ENCODE measurements at regions not wholly inside any gene's neighbourhood (a gene's known extent, or its start where the extent isn't known, plus 50 kb on each side); places are given as distances from the start of the nearest gene placed in this dataset.

GRCh38 chr6:74368746-74369145 is 672.7 kb downstream of the CD109 start:
- H3K27me3 ChIP-seq (replicated peaks; ENCODE audit: insufficient read depth): no peaks in the 10 kb centered on the region
- no peaks in the 10 kb centered on the region for H3K4me1 ChIP-seq (replicated peaks)
- no peaks in the 10 kb centered on the region for H3K36me3 ChIP-seq
- no peak for TF ChIP-seq POLR2A (IDR thresholded peaks at IDR 0.05)
- TF ChIP-seq, protein P1, sequence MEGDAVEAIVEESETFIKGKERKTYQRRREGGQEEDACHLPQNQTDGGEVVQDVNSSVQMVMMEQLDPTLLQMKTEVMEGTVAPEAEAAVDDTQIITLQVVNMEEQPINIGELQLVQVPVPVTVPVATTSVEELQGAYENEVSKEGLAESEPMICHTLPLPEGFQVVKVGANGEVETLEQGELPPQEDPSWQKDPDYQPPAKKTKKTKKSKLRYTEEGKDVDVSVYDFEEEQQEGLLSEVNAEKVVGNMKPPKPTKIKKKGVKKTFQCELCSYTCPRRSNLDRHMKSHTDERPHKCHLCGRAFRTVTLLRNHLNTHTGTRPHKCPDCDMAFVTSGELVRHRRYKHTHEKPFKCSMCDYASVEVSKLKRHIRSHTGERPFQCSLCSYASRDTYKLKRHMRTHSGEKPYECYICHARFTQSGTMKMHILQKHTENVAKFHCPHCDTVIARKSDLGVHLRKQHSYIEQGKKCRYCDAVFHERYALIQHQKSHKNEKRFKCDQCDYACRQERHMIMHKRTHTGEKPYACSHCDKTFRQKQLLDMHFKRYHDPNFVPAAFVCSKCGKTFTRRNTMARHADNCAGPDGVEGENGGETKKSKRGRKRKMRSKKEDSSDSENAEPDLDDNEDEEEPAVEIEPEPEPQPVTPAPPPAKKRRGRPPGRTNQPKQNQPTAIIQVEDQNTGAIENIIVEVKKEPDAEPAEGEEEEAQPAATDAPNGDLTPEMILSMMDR (IDR thresholded peaks at IDR 0.05): no peak
- no peak for TF ChIP-seq POLR2AphosphoS5 (IDR thresholded peaks at IDR 0.05)
- WGBS: 100% methylated on average over 2 of the region's 2 CpGs
- no peak overlapping the region for H3K27ac ChIP-seq
- H3K9me3 ChIP-seq: no peaks in the 10 kb centered on the region
- H3K4me3 ChIP-seq: no peak overlapping the region
- no peak for DNase-seq (ENCODE audit: low spot score)
- intact Hi-C loops (cut with DNase I): no loop called here

GRCh38 chr6:74366634-74367033 is 670.6 kb downstream of the CD109 start:
- intact Hi-C loops (cut with DNase I): no loop called here
- H3K27me3 ChIP-seq (replicated peaks; ENCODE audit: insufficient read depth): no peaks in the 10 kb centered on the region
- H3K4me1 ChIP-seq (replicated peaks): no peaks in the 10 kb centered on the region
- H3K4me3 ChIP-seq: no peak overlapping the region
- H3K9me3 ChIP-seq: no peaks in the 10 kb centered on the region
- H3K36me3 ChIP-seq: no peaks in the 10 kb centered on the region
- no peak for TF ChIP-seq POLR2AphosphoS5 (IDR thresholded peaks at IDR 0.05)
- TF ChIP-seq, protein P1 (IDR thresholded peaks at IDR 0.05): no peak
- TF ChIP-seq POLR2A (IDR thresholded peaks at IDR 0.05): no peak
- DNase-seq (ENCODE audit: low spot score): no peak
- H3K27ac ChIP-seq: no peak overlapping the region
- 94% methylated on average over 1 of the region's 1 CpG for WGBS

- WGBS: 78% methylated on average over 1 of the region's 1 CpG
- intact Hi-C loops (cut with DNase I): no loop called here
- TF ChIP-seq POLR2A (IDR thresholded peaks at IDR 0.05): no peak
- TF ChIP-seq, protein P1 (IDR thresholded peaks at IDR 0.05): no peak
- no peak for TF ChIP-seq POLR2AphosphoS5 (IDR thresholded peaks at IDR 0.05)
These were observed 666.4 kb downstream of the CD109 start for GRCh38 chr6:74362391-74362790.

GRCh38 chr6:74357321-74357720 is 661.3 kb downstream of the CD109 start:
- Histone ChIP-seq H3K4me3 (no peak overlapping the region), H3K4me1 (replicated peaks) (no peaks in the 10 kb centered on the region), H3K9me3 (no peaks in the 10 kb centered on the region), H3K36me3 (no peaks in the 10 kb centered on the region), H3K27me3 (replicated peaks; ENCODE audit: insufficient read depth) (no peaks in the 10 kb centered on the region), H3K27ac (no peak overlapping the region)
- TF ChIP-seq POLR2AphosphoS5 (IDR thresholded peaks at IDR 0.05) (no peak), POLR2A (IDR thresholded peaks at IDR 0.05) (no peak)
- TF ChIP-seq, protein P1 (IDR thresholded peaks at IDR 0.05): no peak
- 88% methylated on average over 4 of the region's 4 CpGs for WGBS
- DNase-seq (ENCODE audit: low spot score): no peak
- intact Hi-C loops (cut with DNase I): no loop called here

More at GRCh38 chr6:74362391-74362790, 666.4 kb downstream of the CD109 start:
- DNase-seq (ENCODE audit: low spot score): no peak
- no peaks in the 10 kb centered on the region for H3K36me3 ChIP-seq
- H3K27ac ChIP-seq: no peak overlapping the region
- H3K9me3 ChIP-seq: no peaks in the 10 kb centered on the region
- no peaks in the 10 kb centered on the region for H3K4me1 ChIP-seq (replicated peaks)
- H3K27me3 ChIP-seq (replicated peaks; ENCODE audit: insufficient read depth): no peaks in the 10 kb centered on the region
- H3K4me3 ChIP-seq: no peak overlapping the region

- no peak overlapping the region for H3K27ac ChIP-seq
These were observed 660.4 kb downstream of the CD109 start for GRCh38 chr6:74356391-74356790.

More at GRCh38 chr6:74356391-74356790, 660.4 kb downstream of the CD109 start:
- DNase-seq (ENCODE audit: low spot score): no peak
- Histone ChIP-seq H3K4me1 (replicated peaks) (no peaks in the 10 kb centered on the region), H3K36me3 (no peaks in the 10 kb centered on the region), H3K9me3 (no peaks in the 10 kb centered on the region), H3K4me3 (no peak overlapping the region), H3K27me3 (replicated peaks; ENCODE audit: insufficient read depth) (no peaks in the 10 kb centered on the region)
- intact Hi-C loops (cut with DNase I): no loop called here
- TF ChIP-seq POLR2AphosphoS5 (IDR thresholded peaks at IDR 0.05) (no peak), POLR2A (IDR thresholded peaks at IDR 0.05) (no peak)
- TF ChIP-seq, protein P1 (IDR thresholded peaks at IDR 0.05): no peak
- 73% methylated on average over 2 of the region's 2 CpGs for WGBS
